Psoas muscle (tissue), 7 donors: ENCODE measurements at regions not wholly inside any gene's neighbourhood (a gene's known extent, or its start where the extent isn't known, plus 50 kb on each side); places are given as distances from the start of the nearest gene placed in this dataset.

Experiments used
- ATAC-seq, 4 donors: fragments of 200-7000 bp; cut with Tn5 transposase; one replicate each; pipeline ENCODE4 v1.9.1; 2020; ENCODE audit warnings: moderate library complexity in 3 of 4, mild to moderate bottlenecking in 2 of 4
- DNase-seq, 2 donors: peaks; one replicate each; pipeline ENCODE4 v3.0.0-alpha.2; 2020
- H3K27ac ChIP-seq: fragments of 200-600 bp; one replicate; pipeline ENCODE4 v1.8.0; 2022
- H3K27me3 ChIP-seq, 3 donors: fragments of 200-600 bp in 1 of 3; one replicate each; pipeline versions ENCODE4 v1.6.1 to v1.8.0; 2013 to 2022; ENCODE audit warnings: low read length in 2 of 3, mild to moderate bottlenecking in 2 of 3, moderate library complexity in 1 of 3; ENCODE audit not compliant: insufficient read depth in 3 of 3
- H3K36me3 ChIP-seq, 2 donors: fragments of 200-600 bp in 1 of 2; one replicate each; pipeline versions ENCODE4 v1.6.1 to v1.8.0; 2013 to 2022; ENCODE audit warnings: low read depth in 1 of 2, mild to moderate bottlenecking in 1 of 2, moderate library complexity in 1 of 2; ENCODE audit not compliant: insufficient read depth in 1 of 2
- H3K4me1 ChIP-seq: fragments of 200-600 bp; one replicate; pipeline ENCODE4 v1.8.0; 2022
- H3K4me3 ChIP-seq: fragments of 200-600 bp; one replicate; pipeline ENCODE4 v1.8.0; 2022; ENCODE audit warnings: mild to moderate bottlenecking
- H3K9me3 ChIP-seq: fragments of 200-600 bp; one replicate; pipeline ENCODE4 v1.8.0; 2022
- CTCF ChIP-seq: fragments of 200-600 bp; IDR thresholded peaks from one replicate; pipeline ENCODE4 v1.8.0; 2022; ENCODE audit warnings: antibody characterized with exemption
- WGBS, 3 donors: extraction: QIAGEN DNeasy Blood & Tissue Kit; methylation state at CpG; one replicate each; pipeline versions ENCODE4 v1.1.6 to v1.1.7; 2013; 5-methylcytosine and 5-hydroxymethylcytosine counted together
- intact Hi-C, 2 donors: fragments of 100-400 bp; cut with DNase I; formaldehyde crosslinking; loops; one replicate each; pipeline versions ENCODE4 v1.11.0 to v1.14.2; 2022
- donor health status: healthy with polysubstance abuse.
- donor health status: DM: no; HTN: no; CAD: no; lungs with moderate emphysema.
- donor health status: Bipolar disorder and iron deficiency.
- donor health status: healthy.
- donor health status: DM: yes; HTN: yes; CAD: no.
- donor health status: DM: no; HTN: no; CAD: no.
- donor health status: DM: yes; HTN: yes; CAD: no.

- no peaks in the 10 kb centered on the region for H3K27me3 ChIP-seq
- 59 to 71% (median 68%) methylated on average over 3 of the region's 3 CpGs for WGBS, 3 donors
- DNase-seq, result no peak
- H3K9me3 ChIP-seq, result peaks cover 8% of the 10 kb centered on the region
- H3K27ac ChIP-seq, result no peak overlapping the region
- H3K4me1 ChIP-seq, result no peaks in the 10 kb centered on the region
- no peak overlapping the region for H3K4me3 ChIP-seq
- TF ChIP-seq CTCF, result peak; percentile 26
- H3K36me3 ChIP-seq, result no peaks in the 10 kb centered on the region
- ATAC-seq, result no peak
- intact Hi-C loops, result no loop called here
Measured at GRCh38 chr10:47152861-47153349, 147.1 kb upstream of the GDF10 start.

- DNase-seq, result no peak
- Histone ChIP-seq H3K27me3 (no peaks in the 10 kb centered on the region), H3K27ac (no peak overlapping the region), H3K36me3 (no peaks in the 10 kb centered on the region), H3K9me3 (peaks cover 8% of the 10 kb centered on the region), H3K4me3 (no peak overlapping the region), H3K4me1 (no peaks in the 10 kb centered on the region)
- ATAC-seq, result no peak
- TF ChIP-seq CTCF, result no peak
- intact Hi-C loops, result no loop called here
Measured at GRCh38 chr10:47154762-47155161, 145.2 kb upstream of the GDF10 start.

- DNase-seq (no peak), ATAC-seq (no peak)
- intact Hi-C loops, result no loop called here
- H3K27ac ChIP-seq, result no peak overlapping the region
- H3K4me1 ChIP-seq, result no peaks in the 10 kb centered on the region
- H3K4me3 ChIP-seq, result no peak overlapping the region
- peaks cover 8% of the 10 kb centered on the region for H3K9me3 ChIP-seq
- 63 to 69% (median 68%) methylated on average over 4 of the region's 4 CpGs for WGBS, 3 donors
- TF ChIP-seq CTCF, result no peak
- no peaks in the 10 kb centered on the region for H3K36me3 ChIP-seq
- H3K27me3 ChIP-seq, result no peaks in the 10 kb centered on the region
Measured at GRCh38 chr10:47156873-47157272, 143.1 kb upstream of the GDF10 start.

- Histone ChIP-seq H3K27ac (no peak overlapping the region), H3K9me3 (peaks cover 8% of the 10 kb centered on the region), H3K27me3 (no peaks in the 10 kb centered on the region), H3K36me3 (no peaks in the 10 kb centered on the region), H3K4me3 (no peak overlapping the region), H3K4me1 (no peaks in the 10 kb centered on the region)
- DNase-seq (no peak), ATAC-seq (no peak)
- TF ChIP-seq CTCF, result no peak
- intact Hi-C loops, result no loop called here
- WGBS, 3 donors, result 82 to 86% (median 84%) methylated on average over 10 of the region's 10 CpGs
Measured at GRCh38 chr10:47158116-47159071, 141.6 kb upstream of the GDF10 start.
